Cardiac muscle cell (in vitro differentiated cells and primary cell): ENCODE measurements at regions not wholly inside any gene's neighbourhood (a gene's known extent, or its start where the extent isn't known, plus 50 kb on each side); places are given as distances from the start of the nearest gene placed in this dataset.

Source experiments
- DNase-seq, 2 donors: peaks; one replicate each; pipeline versions ENCODE4 v3.0.0 to v3.0.0-alpha.2; 2010 to 2017; ENCODE audit warnings: low read depth in 1 of 2, low spot score in 1 of 2
- H3K27ac ChIP-seq: fragments of 200-600 bp; sonication (generic); 2 replicates; pipeline ENCODE4 v1.5.1; 2016
- H3K27me3 ChIP-seq: fragments of 200-600 bp; sonication (generic); 2 replicates; pipeline ENCODE4 v1.6.0; 2016; ENCODE audit warnings: control low read depth
- H3K36me3 ChIP-seq: fragments of 200-600 bp; sonication (generic); 2 replicates; pipeline ENCODE4 v1.5.1; 2016; ENCODE audit warnings: control low read depth
- H3K4me1 ChIP-seq: fragments of 200-600 bp; sonication (generic); 2 replicates; pipeline ENCODE4 v1.8.1; 2017; ENCODE audit warnings: low read depth, mild to moderate bottlenecking, mixed run types
- H3K4me3 ChIP-seq: fragments of 200-600 bp; sonication (generic); 2 replicates; pipeline ENCODE4 v1.5.1; 2016; ENCODE audit warnings: mild to moderate bottlenecking
- H3K9me3 ChIP-seq: fragments of 200-600 bp; sonication (generic); 2 replicates; pipeline ENCODE4 v1.5.1; 2017; ENCODE audit warnings: low read depth, mild to moderate bottlenecking, control low read depth
- TF ChIP-seq, protein P1 (sequence below): IDR thresholded peaks from 2 replicates; pipeline ENCODE4 v1.5.1; 2012; ENCODE audit warnings: low read depth, mild to moderate bottlenecking, low read length

DNA sequence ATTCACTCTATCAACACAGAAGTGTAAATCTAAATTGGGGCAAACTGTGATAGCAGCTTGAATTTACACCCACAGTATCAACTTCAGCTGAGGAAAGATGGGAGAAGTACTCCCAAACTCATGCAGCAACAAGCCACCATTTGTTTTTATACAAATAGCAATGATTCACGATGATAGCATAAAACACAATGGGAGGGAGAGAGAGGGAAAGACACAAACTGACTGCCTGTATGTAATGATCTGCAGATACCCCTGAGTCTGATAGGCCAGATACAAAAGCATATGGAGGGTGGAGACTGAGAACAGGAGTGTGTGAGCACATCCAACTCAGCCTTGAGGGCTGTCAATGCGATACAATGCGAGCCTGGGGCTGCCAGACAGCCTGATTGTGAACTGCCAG is 79.2 kb downstream of the CNTN3 start:
- Histone ChIP-seq H3K36me3 (no peaks in the 10 kb centered on the region), H3K27ac (no peak overlapping the region), H3K4me1 (no peaks in the 10 kb centered on the region), H3K4me3 (no peak overlapping the region), H3K27me3 (no peaks in the 10 kb centered on the region), H3K9me3 (no peaks in the 10 kb centered on the region)
- DNase-seq: no peak
- TF ChIP-seq, protein P1, sequence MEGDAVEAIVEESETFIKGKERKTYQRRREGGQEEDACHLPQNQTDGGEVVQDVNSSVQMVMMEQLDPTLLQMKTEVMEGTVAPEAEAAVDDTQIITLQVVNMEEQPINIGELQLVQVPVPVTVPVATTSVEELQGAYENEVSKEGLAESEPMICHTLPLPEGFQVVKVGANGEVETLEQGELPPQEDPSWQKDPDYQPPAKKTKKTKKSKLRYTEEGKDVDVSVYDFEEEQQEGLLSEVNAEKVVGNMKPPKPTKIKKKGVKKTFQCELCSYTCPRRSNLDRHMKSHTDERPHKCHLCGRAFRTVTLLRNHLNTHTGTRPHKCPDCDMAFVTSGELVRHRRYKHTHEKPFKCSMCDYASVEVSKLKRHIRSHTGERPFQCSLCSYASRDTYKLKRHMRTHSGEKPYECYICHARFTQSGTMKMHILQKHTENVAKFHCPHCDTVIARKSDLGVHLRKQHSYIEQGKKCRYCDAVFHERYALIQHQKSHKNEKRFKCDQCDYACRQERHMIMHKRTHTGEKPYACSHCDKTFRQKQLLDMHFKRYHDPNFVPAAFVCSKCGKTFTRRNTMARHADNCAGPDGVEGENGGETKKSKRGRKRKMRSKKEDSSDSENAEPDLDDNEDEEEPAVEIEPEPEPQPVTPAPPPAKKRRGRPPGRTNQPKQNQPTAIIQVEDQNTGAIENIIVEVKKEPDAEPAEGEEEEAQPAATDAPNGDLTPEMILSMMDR: no peak

DNA sequence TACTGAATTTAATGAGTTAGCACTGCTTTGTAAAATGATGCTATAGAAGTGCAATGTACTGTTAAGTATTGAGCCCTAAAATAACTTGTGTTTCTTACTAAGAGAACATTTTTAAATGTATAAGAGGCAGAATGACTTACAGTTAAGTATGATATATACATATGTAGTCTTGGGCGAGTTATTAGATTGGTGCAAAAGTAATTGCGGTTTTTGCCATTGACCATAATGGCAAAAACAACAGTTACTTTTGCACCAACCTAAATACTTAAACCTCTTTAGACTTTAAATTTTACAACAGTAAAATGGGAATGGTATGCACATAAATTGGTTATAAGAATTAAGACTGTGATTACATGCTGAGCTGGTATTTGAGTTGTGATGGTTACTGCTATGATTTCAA is 79.8 kb downstream of the CNTN3 start:
- no peaks in the 10 kb centered on the region for H3K27me3 ChIP-seq
- TF ChIP-seq, protein P1: no peak

DNA sequence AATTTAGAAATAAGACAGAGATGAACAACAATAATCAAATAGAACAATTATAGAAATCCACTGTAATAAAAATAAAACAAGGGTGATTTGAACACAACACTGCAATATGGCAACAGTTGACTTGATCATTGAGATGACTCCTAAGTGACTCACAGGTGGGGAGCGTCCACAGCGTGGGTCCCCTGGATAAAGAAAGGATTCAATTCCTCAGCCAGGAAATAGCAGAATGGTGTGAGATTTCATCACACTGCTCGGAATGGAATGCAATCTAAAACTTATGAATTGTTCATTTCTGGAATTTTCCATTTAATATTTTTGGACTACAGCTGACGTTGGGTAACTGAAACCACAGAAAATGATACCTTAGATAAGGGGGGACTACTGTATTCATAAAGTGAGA is 82.0 kb downstream of the CNTN3 start:
- H3K4me3 ChIP-seq: no peak overlapping the region
- no peaks in the 10 kb centered on the region for H3K36me3 ChIP-seq
- TF ChIP-seq, protein P1: no peak
- H3K27ac ChIP-seq: no peak overlapping the region
- H3K4me1 ChIP-seq: no peaks in the 10 kb centered on the region
- DNase-seq: peak in 1 of 2 donors; percentile 81
- H3K27me3 ChIP-seq: no peaks in the 10 kb centered on the region
- no peaks in the 10 kb centered on the region for H3K9me3 ChIP-seq

More for the DNA sequence above, 79.8 kb downstream of the CNTN3 start:
- Histone ChIP-seq H3K4me1 (no peaks in the 10 kb centered on the region), H3K36me3 (no peaks in the 10 kb centered on the region), H3K27ac (no peak overlapping the region), H3K4me3 (no peak overlapping the region), H3K9me3 (no peaks in the 10 kb centered on the region)
- DNase-seq: no peak

DNA sequence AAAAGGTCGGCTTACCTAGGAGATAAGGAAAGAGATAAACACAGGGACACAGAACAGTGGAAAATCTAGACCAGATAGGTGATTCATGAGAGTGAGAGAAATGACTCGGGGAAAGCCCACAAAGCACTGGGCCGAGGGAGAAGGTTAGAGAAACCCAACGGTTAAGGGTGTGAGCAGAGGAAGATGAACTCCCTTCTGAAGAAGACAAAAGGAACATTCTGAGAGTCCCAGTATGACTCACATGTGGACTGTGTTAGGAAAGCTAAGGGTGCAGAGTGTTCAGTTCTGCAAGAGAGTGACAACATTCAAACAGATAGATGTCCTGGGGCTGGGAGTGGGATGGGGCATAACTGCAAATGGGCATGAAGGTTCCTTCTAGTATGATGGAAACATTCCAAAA is 83.0 kb downstream of the CNTN3 start:
- peak in 1 of 2 donors; percentile 17 for DNase-seq
- TF ChIP-seq, protein P1: no peak
- H3K36me3 ChIP-seq: no peaks in the 10 kb centered on the region
- H3K4me1 ChIP-seq: no peaks in the 10 kb centered on the region
- no peaks in the 10 kb centered on the region for H3K9me3 ChIP-seq
- no peaks in the 10 kb centered on the region for H3K27me3 ChIP-seq
- no peak overlapping the region for H3K27ac ChIP-seq
- no peak overlapping the region for H3K4me3 ChIP-seq

DNA sequence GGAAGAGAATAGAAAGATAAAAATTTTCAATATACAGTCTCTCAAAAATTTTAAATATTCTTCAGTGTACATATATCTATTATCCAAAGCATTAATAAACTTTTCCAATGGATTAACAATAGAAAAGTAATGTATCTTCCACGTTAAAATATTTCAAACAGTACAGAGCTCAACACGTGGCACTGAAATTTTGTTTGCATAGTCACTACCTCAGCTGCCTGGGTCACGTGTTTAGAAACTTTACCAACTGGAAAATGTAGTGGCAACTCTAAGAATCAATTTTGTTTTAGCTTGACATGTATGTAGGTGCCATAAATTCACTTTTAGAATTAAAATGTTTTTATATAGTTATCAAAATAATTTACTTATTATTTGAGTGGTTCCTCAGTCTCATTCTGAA is 85.3 kb downstream of the CNTN3 start:
- TF ChIP-seq, protein P1: no peak
- Histone ChIP-seq H3K9me3 (no peaks in the 10 kb centered on the region), H3K27ac (no peak overlapping the region), H3K27me3 (no peaks in the 10 kb centered on the region), H3K36me3 (no peaks in the 10 kb centered on the region), H3K4me3 (no peak overlapping the region), H3K4me1 (no peaks in the 10 kb centered on the region)
- no peak for DNase-seq

DNA sequence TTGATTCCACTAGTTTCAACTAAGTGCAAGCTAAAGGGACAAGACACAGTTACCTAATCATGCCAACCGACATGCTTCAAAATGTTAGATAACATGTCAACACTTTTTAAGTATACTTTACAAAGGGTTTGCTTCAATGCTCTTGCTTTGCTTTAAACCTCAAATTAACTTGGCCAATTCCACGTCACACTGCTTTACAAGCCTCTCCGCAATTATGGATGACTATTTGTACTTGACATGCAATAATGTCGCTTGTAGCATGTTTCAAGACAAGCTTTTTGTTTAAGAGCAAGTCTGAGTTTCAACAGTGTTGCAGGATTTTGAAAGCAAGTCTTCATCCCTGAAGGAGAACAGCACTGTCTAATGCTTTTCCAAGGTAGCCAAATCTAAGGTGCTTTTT is 86.9 kb downstream of the CNTN3 start:
- H3K27me3 ChIP-seq: no peaks in the 10 kb centered on the region
- H3K4me1 ChIP-seq: no peaks in the 10 kb centered on the region
- no peak overlapping the region for H3K4me3 ChIP-seq

More for the DNA sequence above, 86.9 kb downstream of the CNTN3 start:
- H3K27ac ChIP-seq: no peak overlapping the region
- TF ChIP-seq, protein P1: no peak
- no peak for DNase-seq
- no peaks in the 10 kb centered on the region for H3K9me3 ChIP-seq
- no peaks in the 10 kb centered on the region for H3K36me3 ChIP-seq
